ENCODE measurements at regions not wholly inside any gene's neighbourhood (a gene's known extent, or its start where the extent isn't known, plus 50 kb on each side); places are given as distances from the start of the nearest gene placed in this dataset.

DNA sequence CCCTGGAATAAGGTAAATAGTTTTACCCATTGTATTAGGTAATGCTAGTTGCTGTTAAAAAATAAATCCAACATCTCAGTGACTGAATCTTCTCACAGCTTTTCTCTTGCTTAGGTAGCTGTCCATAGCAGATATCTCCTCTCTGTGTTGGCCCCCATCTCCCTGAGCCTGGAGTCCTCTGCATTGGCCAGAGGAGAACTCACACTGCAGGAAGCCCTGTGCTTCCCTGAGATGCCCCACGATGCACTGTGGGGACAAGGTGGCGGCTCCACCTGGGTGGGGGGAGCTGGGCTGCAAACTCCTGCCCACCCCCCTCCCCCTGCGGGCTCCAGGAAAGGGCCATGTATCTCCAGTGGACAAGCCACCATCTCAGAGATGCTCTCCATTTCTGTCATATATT, 80.4 kb upstream of the SALL3 start:
- TF ChIP-seq, protein P1, sequence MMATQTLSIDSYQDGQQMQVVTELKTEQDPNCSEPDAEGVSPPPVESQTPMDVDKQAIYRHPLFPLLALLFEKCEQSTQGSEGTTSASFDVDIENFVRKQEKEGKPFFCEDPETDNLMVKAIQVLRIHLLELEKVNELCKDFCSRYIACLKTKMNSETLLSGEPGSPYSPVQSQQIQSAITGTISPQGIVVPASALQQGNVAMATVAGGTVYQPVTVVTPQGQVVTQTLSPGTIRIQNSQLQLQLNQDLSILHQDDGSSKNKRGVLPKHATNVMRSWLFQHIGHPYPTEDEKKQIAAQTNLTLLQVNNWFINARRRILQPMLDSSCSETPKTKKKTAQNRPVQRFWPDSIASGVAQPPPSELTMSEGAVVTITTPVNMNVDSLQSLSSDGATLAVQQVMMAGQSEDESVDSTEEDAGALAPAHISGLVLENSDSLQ (IDR thresholded peaks at IDR 0.05), result no peak
- TF ChIP-seq BHLHE40 (IDR thresholded peaks at IDR 0.05; ENCODE audit: borderline replicate concordance) (no peak), NFRKB (IDR thresholded peaks at IDR 0.05) (no peak), SUZ12 (IDR thresholded peaks at IDR 0.05) (no peak)
